GM12878 (cell line): ENCODE measurements at regions not wholly inside any gene's neighbourhood (a gene's known extent, or its start where the extent isn't known, plus 50 kb on each side); places are given as distances from the start of the nearest gene placed in this dataset.

ENCODE experiments used
- ATAC-seq: fragments of 200-7000 bp; cut with Tn5 transposase; 3 replicates; pipeline ENCODE4 v1.9.1; 2020; ENCODE audit warnings: mild to moderate bottlenecking, moderate library complexity
- BruUV-seq: library from RNA; stranded (reverse); fragments of 400-500 nt; replicated peaks from 2 replicates; lab custom pipeline; 2021; lab: Mats Ljungman, UMichigan
- CTCF ChIA-PET: fragments of 300-600 bp; sonication (Branson Sonifier 250); formaldehyde crosslinking; extraction: SDS; loops from one replicate; lab custom pipeline; 2021; ENCODE audit warnings: inconsistent platforms; lab: Yijun Ruan, JAX
- POLR2A ChIA-PET: fragments of 350-600 bp; formaldehyde crosslinking; extraction: SDS; loops from one replicate; lab custom pipeline; 2021; ENCODE audit warnings: inconsistent platforms; lab: Charles Lee
- RAD21 ChIA-PET: fragments of 300-600 bp; sonication (Branson Sonifier 250); formaldehyde crosslinking; loops from one replicate; lab custom pipeline; 2023; ENCODE audit warnings: antibody characterized with exemption; ENCODE audit not compliant: unreplicated experiment; lab: Charles Lee
- SMC1A ChIA-PET: fragments of 300-600 bp; sonication (Branson Sonifier 250); formaldehyde crosslinking; loops from one replicate; lab custom pipeline; 2023; ENCODE audit not compliant: unreplicated experiment, uncharacterized antibody; lab: Charles Lee
- DNase-seq: peaks from one replicate; pipeline ENCODE4 v3.0.0-alpha.2; 2011; ENCODE audit warnings: low read depth, low spot score
- FAIRE-seq: peaks from 3 replicates; lab custom pipeline; 2011; peaks lifted over from hg19 to GRCh38; lab: Jason Lieb, UNC
- H2AFZ ChIP-seq: 2 replicates; pipeline ENCODE4 v1.6.0; 2011; ENCODE audit warnings: low read depth, low read length, control low read depth; ENCODE audit not compliant: control insufficient read depth
- H3K27ac ChIP-seq: 2 replicates; pipeline ENCODE4 v1.5.1; 2011; ENCODE audit warnings: control low read depth; ENCODE audit not compliant: control insufficient read depth, insufficient read depth
- H3K27me3 ChIP-seq, 2 experiments: replicated peaks in 1 of 2; 2 replicates each; pipeline versions ENCODE4 v1.6.0 to v1.6.1; 2011; ENCODE audit warnings: low read length in 1 of 2; ENCODE audit not compliant: control insufficient read depth in 2 of 2, insufficient read depth in 2 of 2
- H3K36me3 ChIP-seq, 2 experiments: 2 replicates each; pipeline ENCODE4 v1.5.1; 2011; ENCODE audit warnings: low read length in 1 of 2; ENCODE audit not compliant: control insufficient read depth in 2 of 2, insufficient read depth in 2 of 2
- H3K4me1 ChIP-seq: 2 replicates; pipeline ENCODE4 v1.6.1; 2011; ENCODE audit warnings: mild to moderate bottlenecking, low read length, moderate library complexity, mixed read lengths; ENCODE audit not compliant: control insufficient read depth, insufficient read depth
- H3K4me2 ChIP-seq: 2 replicates; pipeline ENCODE4 v1.6.0; 2011; ENCODE audit warnings: control low read depth; ENCODE audit not compliant: control insufficient read depth, insufficient read depth
- H3K4me3 ChIP-seq: fragments of 200-600 bp; sonication (generic); 2 replicates; pipeline ENCODE4 v1.5.1; 2016
- H3K79me2 ChIP-seq: 2 replicates; pipeline ENCODE4 v1.6.0; 2011; ENCODE audit warnings: low read length; ENCODE audit not compliant: control insufficient read depth, insufficient read depth
- H3K9ac ChIP-seq: 2 replicates; pipeline ENCODE4 v1.8.0; 2011; ENCODE audit warnings: low read length, control low read depth, mixed read lengths; ENCODE audit not compliant: control insufficient read depth, insufficient read depth
- H3K9me3 ChIP-seq: replicated peaks from 3 replicates; pipeline ENCODE4 v1.5.1; 2011; ENCODE audit warnings: mild to moderate bottlenecking, low read length; ENCODE audit not compliant: control insufficient read depth, insufficient read depth
- H4K20me1 ChIP-seq: 2 replicates; pipeline ENCODE4 v1.6.0; 2011; ENCODE audit not compliant: control insufficient read depth, insufficient read depth
- BRCA1 ChIP-seq: IDR thresholded peaks from 2 replicates; pipeline ENCODE4 v1.6.1; 2011; ENCODE audit warnings: low read depth, low read length, improper control_type of control experiment
- CBX3 ChIP-seq: fragments of 200-600 bp; sonication (generic); IDR thresholded peaks from 2 replicates; pipeline ENCODE4 v1.6.1; 2016; ENCODE audit warnings: low read depth, borderline replicate concordance
- EED ChIP-seq: sonication (generic); IDR thresholded peaks from 2 replicates; pipeline ENCODE4 v1.6.1; 2016; ENCODE audit warnings: antibody characterized with exemption, low read depth
- ESRRA ChIP-seq: IDR thresholded peaks from 2 replicates; pipeline ENCODE4 v1.6.1; 2012; ENCODE audit warnings: mild to moderate bottlenecking, low read length, improper control_type of control experiment
- IRF4 ChIP-seq: IDR thresholded peaks from 2 replicates; pipeline ENCODE4 v1.6.1; 2011; ENCODE audit warnings: low read depth, low read length
- RAD51 ChIP-seq: fragments of 450-650 bp; IDR thresholded peaks from 2 replicates; pipeline ENCODE4 v1.6.1; 2016; ENCODE audit warnings: moderate library complexity, mild to moderate bottlenecking, inconsistent platforms
- RBBP5 ChIP-seq: fragments of 200-600 bp; sonication (generic); conservative IDR thresholded peaks from 2 replicates; pipeline ENCODE4 v1.6.1; 2016
- SMC3 ChIP-seq: IDR thresholded peaks from 2 replicates; pipeline ENCODE4 v1.6.1; 2011; ENCODE audit warnings: low read length, improper control_type of control experiment, borderline replicate concordance
- ZBTB40 ChIP-seq: fragments of 450-650 bp; IDR thresholded peaks from 2 replicates; pipeline ENCODE4 v1.6.1; 2016; ENCODE audit warnings: mild to moderate bottlenecking, moderate library complexity, borderline replicate concordance
- WGBS: methylation state at CpG from one replicate; pipeline ENCODE4 v1.1.6; 2016; ENCODE audit warnings: low lambda C conversion rate; ENCODE audit not compliant: insufficient replicate concordance, insufficient coverage; ENCODE audit errors: missing lambda C conversion rate; 5-methylcytosine and 5-hydroxymethylcytosine counted together
- in situ Hi-C: fragments of 300-500 bp; cut with MboI; formaldehyde crosslinking; loops from 9 replicates; pipeline ENCODE4 v1.14.3; 2018; ENCODE audit warnings: mixed read lengths
- intact Hi-C: fragments of 100-400 bp; cut with micrococcal nuclease; formaldehyde crosslinking; loops from one replicate; pipeline ENCODE4 v1.14.2; 2022; ENCODE audit not compliant: unreplicated experiment

- RAD21 ChIA-PET, result no interaction called here
- intact Hi-C loops, result no loop called here
- H3K27me3 ChIP-seq, result no peaks in the 10 kb centered on the region
- no peak for TF ChIP-seq CBX3
- TF ChIP-seq, all 136 proteins: peak for 0
- ChIA-PET CTCF (interaction anchor here (0.7 kb wide), 1 partner anchor 193 kb away, joined by 3 read pairs; no protein-coding TSS in a partner anchor), SMC1A (no interaction called here), POLR2A (no interaction called here)
- no peak overlapping the region for H3K9ac ChIP-seq
- H3K4me2 ChIP-seq, result no peak overlapping the region
- in situ Hi-C loops, result no loop called here
- H3K4me3 ChIP-seq, result no peak overlapping the region
- H2AFZ ChIP-seq, result no peak overlapping the region
- 0% methylated on average over 3 of the region's 3 CpGs for WGBS
- no peak for DNase-seq
- H3K9me3 ChIP-seq, result no peaks in the 10 kb centered on the region
- H4K20me1 ChIP-seq, result no peaks in the 10 kb centered on the region
- no peaks in the 10 kb centered on the region for H3K79me2 ChIP-seq
- BruUV-seq, result no TSS peak
- no peak for ATAC-seq
- no peaks in the 10 kb centered on the region for H3K36me3 ChIP-seq
- no peak overlapping the region for H3K27ac ChIP-seq
- H3K4me1 ChIP-seq, result no peaks in the 10 kb centered on the region
- no peak for FAIRE-seq
Observed at GRCh38 chr1:213657013-213657412, 330.8 kb upstream of the PROX1 start.

- SMC1A ChIA-PET, result no interaction called here
- no peak for ATAC-seq
- no TSS peak for BruUV-seq
Observed at GRCh38 chr1:213657879-213658278, 329.9 kb upstream of the PROX1 start.

More at GRCh38 chr1:213657879-213658278, 329.9 kb upstream of the PROX1 start:
- in situ Hi-C loops, result no loop called here
- Histone ChIP-seq H4K20me1 (no peaks in the 10 kb centered on the region), H3K4me3 (no peak overlapping the region), H3K4me2 (no peak overlapping the region), H3K27ac (no peak overlapping the region), H2AFZ (no peak overlapping the region)
- 67% methylated on average over 2 of the region's 2 CpGs for whole genome bisulfite sequencing
- CTCF ChIA-PET, result no interaction called here
- DNase-seq (no peak), FAIRE-seq (no peak)
- RAD21 ChIA-PET, result no interaction called here
- POLR2A ChIA-PET, result no interaction called here
- intact Hi-C loops, result no loop called here
- TF ChIP-seq RAD51 (no peak), RBBP5 (no peak), IRF4 (no peak), ESRRA (no peak), EED (no peak), SMC3 (no peak), ZBTB40 (no peak), BRCA1 (no peak)
- TF ChIP-seq, all 136 proteins: peak for 0
- no peaks in the 10 kb centered on the region for H3K79me2 ChIP-seq
- H3K4me1 ChIP-seq, result no peaks in the 10 kb centered on the region
- no peaks in the 10 kb centered on the region for H3K27me3 ChIP-seq
- no peaks in the 10 kb centered on the region for H3K9me3 ChIP-seq
- H3K36me3 ChIP-seq, result no peaks in the 10 kb centered on the region
- no peak overlapping the region for H3K9ac ChIP-seq
